Glomerular visceral epithelial cell (primary cell): ENCODE measurements at regions not wholly inside any gene's neighbourhood (a gene's known extent, or its start where the extent isn't known, plus 50 kb on each side); places are given as distances from the start of the nearest gene placed in this dataset.
A peak's percentile ranks its signal among the peaks of the same experiment; 100 is the strongest.
"Not testable (repeated sequence)": the region's sequence is repeated elsewhere in the genome, so short reads cannot be mapped to it uniquely, and the experiment has no call there.

ENCODE experiments used
- DNase-seq: peaks from one replicate; pipeline ENCODE4 v3.0.0-alpha.2; 2016; ENCODE audit errors: extremely low spot score

GRCh38 chr6:48996461-48997119 is 466.5 kb downstream of the MMUT start:
- no peak for DNase-seq

GRCh38 chr6:48994811-48995210 is 468.2 kb downstream of the MMUT start:
- no peak for DNase-seq

GRCh38 chr6:48990739-48991138 is 472.3 kb downstream of the MMUT start:
- DNase-seq = no peak

GRCh38 chr6:48986845-48987244 is 476.2 kb downstream of the MMUT start:
- DNase-seq = no peak

GRCh38 chr6:48986105-48986504 is 476.9 kb downstream of the MMUT start:
- DNase-seq = no peak

GRCh38 chr6:48985025-48985424 is 478.0 kb downstream of the MMUT start:
- no peak for DNase-seq

GRCh38 chr6:48983968-48984367 is 479.1 kb downstream of the MMUT start:
- DNase-seq = not testable (repeated sequence)

- DNase-seq = no peak
Observed at GRCh38 chr6:48983377-48983776, 479.7 kb downstream of the MMUT start.

- no peak for DNase-seq
Observed at GRCh38 chr6:48979806-48980205, 483.2 kb downstream of the MMUT start.

GRCh38 chr6:48979085-48979484 is 484.0 kb downstream of the MMUT start:
- DNase-seq = no peak

GRCh38 chr6:48978016-48978415 is 485.0 kb downstream of the MMUT start:
- DNase-seq = no peak

- no peak for DNase-seq
Observed at GRCh38 chr6:48977573-48977972, 485.5 kb downstream of the MMUT start.

- DNase-seq = no peak
Observed at GRCh38 chr6:48973491-48973890, 489.6 kb downstream of the MMUT start.

- no peak for DNase-seq
Observed at GRCh38 chr6:48961781-48962415, 501.2 kb downstream of the MMUT start.

- DNase-seq = no peak
Observed at GRCh38 chr6:48959251-48960060, 503.6 kb downstream of the MMUT start.

GRCh38 chr6:48957781-48958180 is 505.3 kb downstream of the MMUT start:
- no peak for DNase-seq

GRCh38 chr6:48951917-48952316 is 511.1 kb downstream of the MMUT start:
- no peak for DNase-seq

- DNase-seq = peak; percentile 13
Observed at GRCh38 chr6:48944276-48944675, 518.8 kb downstream of the MMUT start.

GRCh38 chr6:48933136-48933535 is 529.9 kb downstream of the MMUT start:
- no peak for DNase-seq

- no peak for DNase-seq
Observed at GRCh38 chr6:48928937-48929336, 534.1 kb downstream of the MMUT start.

- no peak for DNase-seq
Observed at GRCh38 chr6:48922837-48923236, 540.2 kb downstream of the MMUT start.

GRCh38 chr6:48919555-48919954 is 543.5 kb downstream of the MMUT start:
- no peak for DNase-seq

GRCh38 chr6:48917233-48917632 is 545.8 kb downstream of the MMUT start:
- no peak for DNase-seq
